Activated CD4-positive, alpha-beta T cell treated with anti-CD3 and anti-CD28 coated beads, Interleukin-2, amount 10 ng/mL, durations not matched to agents 24 days and 14 days (primary cell): ENCODE measurements at regions not wholly inside any gene's neighbourhood (a gene's known extent, or its start where the extent isn't known, plus 50 kb on each side); places are given as distances from the start of the nearest gene placed in this dataset.

Experiments used
- DNase-seq: peaks from one replicate; pipeline ENCODE4 v3.0.0; 2022
- H3K27ac Mint-ChIP-seq: one replicate; pipeline ENCODE4 v1.8.0; 2022; ENCODE audit warnings: mild to moderate bottlenecking, mixed read lengths
- H3K27me3 Mint-ChIP-seq: one replicate; pipeline ENCODE4 v1.8.0; 2022; ENCODE audit warnings: mixed read lengths
- H3K36me3 Mint-ChIP-seq: one replicate; pipeline ENCODE4 v1.8.0; 2022; ENCODE audit warnings: low read depth, mild to moderate bottlenecking, mixed read lengths
- H3K4me1 Mint-ChIP-seq: one replicate; pipeline ENCODE4 v1.8.0; 2021; ENCODE audit warnings: mixed read lengths
- H3K4me3 Mint-ChIP-seq: one replicate; pipeline ENCODE4 v1.8.0; 2022; ENCODE audit warnings: mild to moderate bottlenecking, moderate library complexity, mixed read lengths
- H3K9me3 Mint-ChIP-seq: one replicate; pipeline ENCODE4 v1.8.0; 2021; ENCODE audit warnings: mixed read lengths
- intact Hi-C: fragments of 100-400 bp; cut with micrococcal nuclease; formaldehyde crosslinking; loops from one replicate; pipeline ENCODE4 v1.15.1; 2023

GRCh38 chr22:47278655-47279054 lies 516.2 kb downstream of the TBC1D22A start:
- H3K9me3 Mint-ChIP-seq: no peaks in the 10 kb centered on the region
- H3K27ac Mint-ChIP-seq: no peak overlapping the region
- H3K4me1 Mint-ChIP-seq: no peaks in the 10 kb centered on the region
- H3K27me3 Mint-ChIP-seq: no peaks in the 10 kb centered on the region
- H3K36me3 Mint-ChIP-seq: no peaks in the 10 kb centered on the region
- H3K4me3 Mint-ChIP-seq: no peak overlapping the region
- no peak for DNase-seq
- intact Hi-C loops: no loop called here

DNA sequence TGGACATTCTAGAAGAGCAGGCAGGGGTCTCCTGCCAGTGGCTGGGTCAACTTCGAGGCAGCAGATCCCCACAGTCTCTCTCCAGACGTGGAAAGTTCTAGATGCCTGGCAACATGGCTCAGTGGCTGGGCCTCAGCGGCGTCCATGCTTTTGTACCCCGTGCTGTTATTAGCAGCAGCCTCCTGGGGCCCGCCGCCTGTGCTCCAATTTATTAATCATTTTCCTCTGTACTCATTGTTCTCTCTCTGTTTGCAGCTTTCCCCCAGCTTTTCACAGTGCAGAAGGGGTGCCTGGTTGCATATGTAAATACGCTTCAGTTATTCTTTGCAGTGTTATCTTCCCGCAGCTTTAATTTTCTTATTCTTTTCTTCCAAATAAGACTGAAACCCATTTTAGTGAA lies 515.1 kb downstream of the TBC1D22A start:
- Mint-ChIP-seq H3K36me3 (no peaks in the 10 kb centered on the region), H3K27ac (no peak overlapping the region), H3K4me1 (no peaks in the 10 kb centered on the region), H3K27me3 (no peaks in the 10 kb centered on the region), H3K4me3 (no peak overlapping the region), H3K9me3 (no peaks in the 10 kb centered on the region)
- DNase-seq: no peak
- intact Hi-C loops: no loop called here

DNA sequence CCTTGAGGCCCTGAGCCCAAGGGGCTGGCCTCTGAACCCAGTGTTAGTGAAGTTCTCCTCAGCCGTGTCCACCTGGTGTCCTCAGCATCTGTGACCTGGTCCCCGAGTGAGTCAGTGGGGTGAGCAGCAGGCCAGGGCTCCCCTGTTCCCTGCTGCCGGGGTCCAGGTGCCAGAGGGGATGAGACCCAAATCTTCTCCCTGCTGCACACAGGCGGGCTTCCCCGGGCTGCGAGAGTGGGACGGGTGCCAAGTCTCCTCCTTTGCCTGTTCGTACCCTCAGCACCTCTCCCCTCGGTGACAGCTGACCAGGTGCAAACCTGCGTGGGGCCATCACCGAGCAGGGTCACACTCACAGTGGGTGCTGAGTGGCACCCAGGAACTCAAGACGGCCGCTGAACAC lies 514.5 kb downstream of the TBC1D22A start:
- Mint-ChIP-seq H3K9me3 (no peaks in the 10 kb centered on the region), H3K4me1 (no peaks in the 10 kb centered on the region), H3K27ac (no peak overlapping the region), H3K4me3 (no peak overlapping the region), H3K36me3 (no peaks in the 10 kb centered on the region), H3K27me3 (no peaks in the 10 kb centered on the region)
- intact Hi-C loops: no loop called here
- DNase-seq: no peak

DNA sequence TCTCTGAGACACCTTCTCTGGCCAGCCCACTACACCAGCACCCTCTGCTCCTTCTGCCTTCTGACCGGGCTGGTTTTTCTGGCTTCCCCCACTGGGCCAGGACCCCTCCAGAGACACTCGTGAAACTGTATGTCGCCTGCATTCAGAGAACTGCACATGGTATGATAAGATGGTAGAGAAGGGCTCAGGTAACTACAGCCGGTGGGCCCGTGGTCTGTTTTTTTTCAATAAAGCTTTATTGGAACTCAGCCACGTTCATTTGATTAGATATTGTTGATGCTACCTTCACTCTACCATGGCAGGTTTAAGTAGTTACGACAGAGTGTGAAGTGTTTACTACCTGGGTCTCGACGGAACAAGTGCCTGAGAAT lies 514.0 kb downstream of the TBC1D22A start:
- no peaks in the 10 kb centered on the region for H3K27me3 Mint-ChIP-seq
- no peaks in the 10 kb centered on the region for H3K36me3 Mint-ChIP-seq
- H3K9me3 Mint-ChIP-seq: no peaks in the 10 kb centered on the region
- intact Hi-C loops: no loop called here
- DNase-seq: no peak
- no peak overlapping the region for H3K4me3 Mint-ChIP-seq
- no peak overlapping the region for H3K27ac Mint-ChIP-seq
- no peaks in the 10 kb centered on the region for H3K4me1 Mint-ChIP-seq

GRCh38 chr22:47275605-47276449 lies 513.4 kb downstream of the TBC1D22A start:
- H3K4me1 Mint-ChIP-seq: no peaks in the 10 kb centered on the region
- no peak overlapping the region for H3K4me3 Mint-ChIP-seq
- no peak overlapping the region for H3K27ac Mint-ChIP-seq
- H3K36me3 Mint-ChIP-seq: no peaks in the 10 kb centered on the region
- no peak for DNase-seq
- no peaks in the 10 kb centered on the region for H3K9me3 Mint-ChIP-seq
- H3K27me3 Mint-ChIP-seq: no peaks in the 10 kb centered on the region
- intact Hi-C loops: no loop called here

DNA sequence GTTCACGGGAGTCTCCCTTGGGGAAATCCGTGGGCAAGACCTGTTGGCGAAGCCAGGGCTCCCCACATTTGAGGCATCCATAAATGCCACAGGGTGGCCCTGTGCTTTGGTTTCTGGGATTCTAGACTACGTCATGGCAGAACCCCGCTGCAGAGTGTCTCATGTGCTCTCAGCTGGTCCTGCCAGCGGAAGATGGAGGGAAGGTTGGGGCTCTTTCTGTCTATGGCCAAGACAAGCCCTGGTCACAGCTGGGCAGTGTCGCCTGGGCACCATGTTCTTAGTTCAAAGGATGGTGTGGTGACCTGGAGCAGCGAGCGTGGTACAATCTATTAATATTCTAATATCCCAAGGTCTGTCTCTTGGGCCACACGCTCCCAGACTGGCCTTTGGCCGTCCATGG lies 511.7 kb downstream of the TBC1D22A start:
- H3K36me3 Mint-ChIP-seq: no peaks in the 10 kb centered on the region
- no peak for DNase-seq

DNA sequence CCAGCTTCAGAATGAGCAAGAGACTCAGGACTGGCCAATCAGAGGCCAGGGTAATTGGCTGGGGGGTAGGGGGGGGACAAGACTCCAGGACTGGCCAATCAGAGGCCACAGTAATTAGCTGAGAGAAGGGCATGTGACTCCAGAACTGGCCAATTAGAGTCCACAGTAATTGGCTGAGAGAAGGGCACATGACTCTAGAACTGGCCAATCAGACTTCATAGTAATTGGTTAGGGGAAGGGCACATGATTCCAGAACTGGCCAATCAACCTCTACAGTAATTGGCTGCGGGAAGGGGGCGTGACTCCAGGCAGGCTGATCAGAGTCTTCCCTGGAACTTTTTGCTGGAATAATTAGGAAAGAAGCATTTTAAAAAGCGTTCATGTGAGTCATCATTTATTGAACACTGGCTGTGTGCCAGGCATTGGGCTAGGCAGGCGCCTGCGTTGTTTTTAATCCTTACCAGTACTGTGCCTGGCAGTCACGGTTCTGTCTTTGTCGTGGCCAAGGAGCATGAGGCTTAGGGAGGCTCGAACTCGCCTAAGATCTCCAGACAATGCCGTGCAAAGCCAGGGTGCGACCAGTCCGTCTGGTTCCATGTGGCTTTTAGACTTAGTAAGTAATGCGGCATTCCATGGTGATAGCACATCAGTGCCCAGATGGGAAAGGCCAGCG lies 508.1 kb downstream of the TBC1D22A start:
- intact Hi-C loops: no loop called here
- no peak overlapping the region for H3K4me3 Mint-ChIP-seq
- no peaks in the 10 kb centered on the region for H3K4me1 Mint-ChIP-seq
- no peaks in the 10 kb centered on the region for H3K36me3 Mint-ChIP-seq
- DNase-seq: no peak
- no peaks in the 10 kb centered on the region for H3K27me3 Mint-ChIP-seq
- H3K9me3 Mint-ChIP-seq: no peaks in the 10 kb centered on the region
- no peak overlapping the region for H3K27ac Mint-ChIP-seq

More for the DNA sequence above, 511.7 kb downstream of the TBC1D22A start:
- Mint-ChIP-seq H3K27ac (no peak overlapping the region), H3K4me1 (no peaks in the 10 kb centered on the region), H3K9me3 (no peaks in the 10 kb centered on the region), H3K27me3 (no peaks in the 10 kb centered on the region), H3K4me3 (no peak overlapping the region)
- intact Hi-C loops: no loop called here

GRCh38 chr22:47269516-47270088 lies 507.2 kb downstream of the TBC1D22A start:
- Mint-ChIP-seq H3K27me3 (no peaks in the 10 kb centered on the region), H3K9me3 (no peaks in the 10 kb centered on the region), H3K4me1 (no peaks in the 10 kb centered on the region), H3K27ac (no peak overlapping the region), H3K36me3 (no peaks in the 10 kb centered on the region), H3K4me3 (no peak overlapping the region)
- no peak for DNase-seq
- intact Hi-C loops: no loop called here

DNA sequence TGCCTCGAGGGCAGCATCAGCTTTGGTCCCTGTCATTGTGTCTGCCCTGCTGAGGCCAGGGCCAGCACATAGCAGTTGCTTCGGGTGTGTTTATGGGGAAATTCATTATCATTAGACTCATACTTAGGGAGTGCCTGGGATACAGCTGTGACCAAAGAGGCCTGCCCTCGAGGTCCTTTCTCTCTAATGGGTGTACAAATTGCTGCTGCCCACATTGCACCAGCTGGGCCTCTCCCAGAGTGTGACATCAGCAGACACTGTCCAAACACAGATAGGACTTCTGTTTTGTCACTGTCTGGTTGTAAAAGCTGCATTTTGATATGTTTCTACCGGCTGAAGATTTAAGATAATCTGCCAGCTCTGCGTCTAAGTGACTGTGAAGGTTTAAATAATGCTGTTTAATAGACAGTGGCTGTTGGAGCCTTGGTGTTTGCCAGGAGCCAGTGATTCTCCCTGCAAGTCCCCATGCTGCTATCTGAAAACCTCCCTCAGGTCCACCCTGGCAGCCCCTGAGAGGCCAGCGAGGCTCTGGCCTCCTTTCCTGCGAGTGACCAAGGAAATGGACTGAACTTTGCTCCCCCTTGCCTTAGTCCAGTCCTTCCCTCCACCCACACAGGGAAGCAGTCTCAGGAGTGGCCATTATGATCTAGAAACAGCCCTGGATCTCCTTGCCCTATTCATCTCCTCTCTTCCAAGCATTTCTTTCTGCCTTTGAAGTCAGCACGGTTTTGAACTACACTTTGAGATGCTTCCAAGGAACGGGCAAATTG lies 505.2 kb downstream of the TBC1D22A start:
- H3K27ac Mint-ChIP-seq: no peak overlapping the region
- no peak overlapping the region for H3K4me3 Mint-ChIP-seq
- intact Hi-C loops: no loop called here
- no peaks in the 10 kb centered on the region for H3K4me1 Mint-ChIP-seq
- no peaks in the 10 kb centered on the region for H3K36me3 Mint-ChIP-seq
- DNase-seq: no peak
- H3K27me3 Mint-ChIP-seq: no peaks in the 10 kb centered on the region
- H3K9me3 Mint-ChIP-seq: no peaks in the 10 kb centered on the region

- H3K4me3 Mint-ChIP-seq: no peak overlapping the region
- H3K9me3 Mint-ChIP-seq: no peaks in the 10 kb centered on the region
- intact Hi-C loops: no loop called here
- H3K4me1 Mint-ChIP-seq: no peaks in the 10 kb centered on the region
- H3K36me3 Mint-ChIP-seq: no peaks in the 10 kb centered on the region
- H3K27me3 Mint-ChIP-seq: no peaks in the 10 kb centered on the region
- no peak for DNase-seq
- no peak overlapping the region for H3K27ac Mint-ChIP-seq
Observed at GRCh38 chr22:47266329-47266728, 503.9 kb downstream of the TBC1D22A start.

GRCh38 chr22:47260551-47260950 lies 498.1 kb downstream of the TBC1D22A start:
- intact Hi-C loops: no loop called here
- DNase-seq: no peak

GRCh38 chr22:47259990-47260389 lies 497.5 kb downstream of the TBC1D22A start:
- no peak for DNase-seq
- Mint-ChIP-seq H3K27me3 (no peaks in the 10 kb centered on the region), H3K4me3 (no peak overlapping the region), H3K27ac (no peak overlapping the region), H3K36me3 (no peaks in the 10 kb centered on the region), H3K9me3 (peaks cover 4% of the 10 kb centered on the region), H3K4me1 (no peaks in the 10 kb centered on the region)
- intact Hi-C loops: no loop called here

More at GRCh38 chr22:47260551-47260950, 498.1 kb downstream of the TBC1D22A start:
- no peaks in the 10 kb centered on the region for H3K4me1 Mint-ChIP-seq
- no peaks in the 10 kb centered on the region for H3K27me3 Mint-ChIP-seq
- H3K4me3 Mint-ChIP-seq: no peak overlapping the region
- peaks cover 4% of the 10 kb centered on the region for H3K9me3 Mint-ChIP-seq
- H3K27ac Mint-ChIP-seq: no peak overlapping the region
- H3K36me3 Mint-ChIP-seq: no peaks in the 10 kb centered on the region

- H3K4me1 Mint-ChIP-seq: no peaks in the 10 kb centered on the region
- H3K27ac Mint-ChIP-seq: no peak overlapping the region
- H3K27me3 Mint-ChIP-seq: no peaks in the 10 kb centered on the region
- H3K4me3 Mint-ChIP-seq: no peak overlapping the region
- H3K36me3 Mint-ChIP-seq: no peaks in the 10 kb centered on the region
- intact Hi-C loops: no loop called here
- no peak for DNase-seq
- peaks cover 4% of the 10 kb centered on the region for H3K9me3 Mint-ChIP-seq
Observed at GRCh38 chr22:47259049-47259448, 496.6 kb downstream of the TBC1D22A start.

DNA sequence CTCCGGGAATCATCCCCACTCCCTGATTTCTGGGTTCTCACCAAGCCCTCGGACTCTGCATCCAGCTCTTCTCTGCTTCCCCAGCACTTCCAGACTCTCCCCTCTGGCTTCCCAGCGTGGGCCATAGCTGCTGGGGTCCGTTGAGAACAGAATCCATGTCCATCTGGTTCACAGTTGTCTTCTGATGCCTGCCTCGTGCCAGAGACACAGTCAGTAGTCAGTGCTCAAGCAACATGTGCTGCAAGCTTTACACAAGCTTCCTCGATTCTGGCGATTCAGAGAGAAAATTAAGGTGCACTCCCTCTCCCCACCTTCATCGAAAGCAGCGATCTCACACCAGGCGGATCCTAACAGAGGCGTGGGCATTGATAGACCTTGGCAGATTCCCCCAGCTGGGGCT lies 495.5 kb downstream of the TBC1D22A start:
- intact Hi-C loops: no loop called here
- Mint-ChIP-seq H3K9me3 (peaks cover 4% of the 10 kb centered on the region), H3K4me3 (no peak overlapping the region)

More for the DNA sequence above, 495.5 kb downstream of the TBC1D22A start:
- Mint-ChIP-seq H3K4me1 (no peaks in the 10 kb centered on the region), H3K27me3 (no peaks in the 10 kb centered on the region), H3K27ac (no peak overlapping the region), H3K36me3 (no peaks in the 10 kb centered on the region)
- no peak for DNase-seq
